HG03135 (cell line): ENCODE measurements at regions not wholly inside any gene's neighbourhood (a gene's known extent, or its start where the extent isn't known, plus 50 kb on each side); places are given as distances from the start of the nearest gene placed in this dataset.
"Not testable (repeated sequence)": the region's sequence is repeated elsewhere in the genome, so short reads cannot be mapped to it uniquely, and the experiment has no call there.

ENCODE experiments used
- ATAC-seq: cut with Tn5 transposase; IDR thresholded peaks from one replicate; pipeline ENCODE4 v1.9.1; 2021; ENCODE audit warnings: mild to moderate bottlenecking, moderate library complexity; ENCODE audit not compliant: unreplicated experiment

DNA sequence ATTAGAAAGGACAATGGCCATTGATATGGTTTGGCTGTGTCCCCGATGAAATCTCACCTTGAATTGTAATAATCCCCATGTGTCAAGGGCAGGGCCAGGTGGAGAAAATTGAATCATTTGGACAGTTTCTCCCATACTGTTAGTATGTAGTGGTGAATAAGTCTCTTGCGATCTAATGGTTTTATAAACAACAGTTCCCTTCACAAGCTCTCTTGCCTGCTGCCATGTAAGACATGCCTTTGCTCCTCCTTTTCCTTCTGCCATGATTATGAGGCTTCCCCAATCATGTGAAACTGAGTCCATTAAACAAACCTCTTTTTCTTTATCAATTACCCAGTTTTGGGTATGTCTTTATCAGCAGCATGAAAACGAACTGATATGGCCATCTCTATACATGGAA is 302.7 kb downstream of the SFMBT2 start:
- no peak for ATAC-seq

DNA sequence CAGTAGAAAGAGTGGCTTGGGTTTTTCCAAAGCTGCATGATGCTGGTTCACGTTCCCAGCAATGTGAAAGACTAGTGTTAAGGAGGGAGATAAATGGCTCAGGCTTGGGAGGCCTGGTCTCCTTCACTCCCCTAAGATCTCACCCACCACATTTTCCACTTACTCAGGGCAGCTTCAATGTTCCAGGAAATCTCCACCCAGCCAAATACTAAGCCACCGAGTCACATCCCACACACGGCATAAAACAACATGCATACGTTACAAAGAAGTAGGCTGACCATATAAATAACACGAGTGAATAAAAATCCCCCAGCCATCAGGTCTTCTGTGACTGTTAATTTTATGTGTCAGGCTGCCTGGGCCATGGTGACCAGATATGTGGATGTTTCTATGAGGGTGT is 303.5 kb downstream of the SFMBT2 start:
- no peak for ATAC-seq

DNA sequence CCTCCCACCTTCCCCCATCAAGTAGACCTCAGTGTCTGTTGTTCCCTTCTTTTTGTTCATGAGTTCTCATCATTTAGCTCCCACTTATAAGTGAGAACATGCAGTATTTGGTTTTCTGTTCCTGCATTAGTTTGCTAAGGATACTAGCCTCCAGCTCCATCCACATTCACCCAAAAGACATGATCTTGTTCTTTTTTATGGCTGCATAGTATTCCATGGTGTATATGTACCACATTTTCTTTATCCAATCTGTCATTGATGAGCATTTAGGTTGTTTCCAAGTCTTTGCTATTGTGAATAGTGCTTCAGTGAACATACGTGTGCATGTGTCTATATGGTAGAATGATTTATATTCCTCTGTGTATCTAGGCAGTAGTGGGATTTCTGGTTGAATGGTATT is 306.5 kb downstream of the SFMBT2 start:
- not testable (repeated sequence) for ATAC-seq

DNA sequence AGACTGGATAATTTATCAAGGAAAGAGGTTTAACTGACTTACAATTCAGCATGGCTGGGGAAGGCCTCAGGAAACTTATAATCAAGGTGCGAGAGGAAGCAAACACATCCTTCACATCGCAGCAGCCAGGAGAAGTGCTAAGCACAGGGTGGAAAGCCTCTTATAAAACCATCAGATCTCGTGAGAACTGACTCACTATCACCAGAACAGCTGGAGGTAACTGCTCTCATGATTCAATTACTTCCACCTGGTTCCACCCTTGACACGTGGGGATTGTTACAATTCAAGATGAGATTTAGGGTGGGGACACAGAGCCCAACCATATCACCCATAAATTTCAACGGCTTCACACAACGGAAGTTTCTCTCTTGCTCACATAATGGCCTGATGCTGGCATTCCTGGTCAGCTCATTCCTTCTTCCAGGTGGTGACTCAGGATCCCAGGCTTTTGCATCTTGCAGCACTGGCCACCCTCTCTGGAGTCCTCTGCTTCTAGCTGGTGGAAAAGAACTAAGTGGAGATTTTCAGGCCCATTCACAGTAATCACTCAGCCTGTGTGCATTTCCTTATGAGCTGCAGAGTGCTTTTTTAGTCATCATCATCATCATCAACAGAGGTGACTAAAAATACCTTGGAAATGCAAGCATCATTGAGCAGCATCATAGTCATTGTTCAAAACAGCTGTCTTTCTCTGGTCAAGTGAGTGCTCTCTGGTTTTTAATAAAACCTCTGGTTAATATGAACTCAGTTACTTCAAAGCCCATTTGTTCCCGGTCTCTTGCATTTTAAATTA is 308.1 kb downstream of the SFMBT2 start:
- ATAC-seq = no peak

DNA sequence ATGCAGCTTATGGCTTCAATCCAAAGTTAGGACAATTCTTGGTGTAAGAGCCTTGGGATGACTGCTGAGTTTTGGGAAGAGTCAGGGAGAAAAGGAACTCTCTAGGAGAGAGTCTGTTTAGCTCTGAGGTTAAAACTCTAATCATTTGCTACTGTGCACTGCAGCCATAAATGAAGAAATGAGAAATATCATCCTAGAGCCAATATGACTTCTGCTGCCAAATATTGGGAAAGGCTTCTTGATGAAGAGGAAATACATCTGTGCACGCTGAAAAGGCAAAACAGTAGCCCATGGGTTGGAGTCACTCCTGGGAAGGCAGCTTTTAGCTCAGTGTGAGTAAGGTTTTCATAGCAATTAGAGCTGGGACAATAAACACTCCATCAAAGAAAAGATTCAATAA is 308.8 kb downstream of the SFMBT2 start:
- ATAC-seq = no peak

DNA sequence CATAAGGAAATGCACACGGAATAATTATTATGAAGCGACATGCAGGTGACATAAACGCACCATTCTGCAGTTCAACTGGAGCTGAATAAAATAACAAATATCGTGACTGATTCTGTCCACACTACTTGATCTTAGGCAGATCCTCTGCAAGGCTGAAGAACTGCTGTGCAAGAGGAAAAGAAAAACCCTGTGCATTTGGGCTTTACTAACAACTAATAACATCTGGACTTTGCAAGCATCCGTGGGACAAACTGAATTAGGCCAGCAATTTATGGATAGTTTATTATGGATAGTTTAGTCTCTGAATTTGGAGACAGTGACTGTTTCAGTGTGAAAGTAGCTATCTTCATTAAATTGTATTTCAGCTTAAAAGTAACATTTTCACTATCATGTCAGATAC is 309.4 kb downstream of the SFMBT2 start:
- no peak for ATAC-seq

DNA sequence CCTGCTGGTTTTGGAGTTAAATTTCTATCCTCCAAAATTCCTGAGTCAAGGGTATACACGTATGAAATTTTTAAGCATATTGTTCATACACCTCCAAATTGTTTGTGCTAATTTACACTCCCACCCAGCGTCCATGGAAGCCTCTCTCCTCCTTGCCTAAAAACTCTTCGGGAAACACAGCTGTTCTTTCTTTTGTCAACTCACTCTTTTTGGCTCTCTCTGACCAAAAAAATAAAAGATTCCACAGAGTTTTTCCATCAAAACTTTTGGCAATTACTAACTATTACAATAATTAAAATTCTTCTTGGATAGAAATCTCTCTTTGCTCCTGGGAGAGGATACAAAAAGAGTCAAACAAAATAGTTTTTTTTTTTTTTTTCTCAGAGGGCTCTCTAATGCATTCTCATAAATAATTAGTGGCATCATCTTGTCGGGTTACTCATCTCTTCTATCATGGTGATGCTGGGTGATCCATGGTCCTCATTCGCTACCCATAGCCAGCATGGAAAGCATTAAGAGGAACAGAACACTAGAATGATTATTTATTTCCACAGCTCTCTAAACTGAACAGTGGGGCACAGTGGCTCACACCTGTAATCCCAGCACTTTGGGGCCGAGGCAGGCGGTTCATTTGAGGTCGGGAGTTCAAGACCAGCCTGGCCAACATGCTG is 310.7 kb downstream of the SFMBT2 start:
- ATAC-seq = no peak

DNA sequence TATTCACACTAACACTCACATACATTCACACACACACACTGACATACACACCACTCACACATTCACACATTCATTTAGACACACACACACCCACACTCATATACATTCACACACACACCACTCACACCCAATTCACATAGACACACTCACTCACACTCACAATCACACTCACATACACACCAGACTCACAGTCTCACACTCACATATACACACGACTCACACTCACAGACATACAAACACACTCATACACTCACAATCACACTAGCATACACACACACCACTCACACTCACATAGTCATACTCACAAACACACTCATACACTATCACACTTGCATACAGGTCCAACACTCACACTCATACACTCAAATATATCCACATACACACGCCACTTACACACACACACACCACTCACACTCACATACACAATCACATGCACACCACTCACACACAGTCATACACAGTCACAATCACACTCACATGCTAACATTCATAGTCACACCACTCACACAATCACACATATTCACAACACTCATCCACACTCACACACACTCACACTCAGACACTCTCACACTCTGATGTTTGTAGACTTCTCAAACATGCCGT is 312.6 kb downstream of the SFMBT2 start:
- ATAC-seq = no peak

DNA sequence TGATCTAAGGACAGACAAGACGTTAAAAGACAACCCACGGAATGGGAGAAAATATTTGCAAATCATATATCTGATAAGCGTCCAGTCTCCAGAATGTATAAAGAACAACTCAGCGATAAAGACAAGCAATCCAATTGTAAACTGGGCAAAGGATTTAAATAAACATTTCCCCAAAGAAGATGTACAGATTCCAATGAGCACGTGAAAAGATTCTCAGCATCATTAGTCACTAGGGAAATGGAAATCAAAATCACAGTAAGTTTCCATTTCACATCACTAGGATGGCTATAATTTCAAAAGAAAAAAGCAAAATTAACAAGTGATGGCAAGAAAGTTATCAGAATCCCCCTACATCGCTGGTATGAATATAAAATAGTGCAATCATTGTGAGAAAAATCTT is 316.1 kb downstream of the SFMBT2 start:
- no peak for ATAC-seq

DNA sequence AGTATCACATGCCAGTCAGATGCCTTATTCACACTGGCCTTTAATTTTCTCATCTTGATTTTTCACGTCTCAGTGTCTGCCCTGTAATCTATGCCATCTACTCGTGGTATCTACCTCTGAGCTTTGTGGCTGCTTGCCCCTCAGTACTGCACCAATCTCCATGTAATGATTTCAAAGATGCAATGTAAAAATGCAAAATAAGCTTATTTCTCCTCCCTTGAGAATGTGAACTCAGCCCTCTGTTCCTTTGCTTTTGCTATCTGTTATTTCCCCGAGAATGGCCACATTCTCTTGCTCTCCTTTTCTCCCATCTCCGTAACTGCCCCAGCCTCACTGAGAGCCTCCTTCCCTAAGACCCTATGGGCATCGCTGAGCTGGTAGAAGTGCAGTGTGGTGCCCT is 317.5 kb downstream of the SFMBT2 start:
- ATAC-seq = no peak

DNA sequence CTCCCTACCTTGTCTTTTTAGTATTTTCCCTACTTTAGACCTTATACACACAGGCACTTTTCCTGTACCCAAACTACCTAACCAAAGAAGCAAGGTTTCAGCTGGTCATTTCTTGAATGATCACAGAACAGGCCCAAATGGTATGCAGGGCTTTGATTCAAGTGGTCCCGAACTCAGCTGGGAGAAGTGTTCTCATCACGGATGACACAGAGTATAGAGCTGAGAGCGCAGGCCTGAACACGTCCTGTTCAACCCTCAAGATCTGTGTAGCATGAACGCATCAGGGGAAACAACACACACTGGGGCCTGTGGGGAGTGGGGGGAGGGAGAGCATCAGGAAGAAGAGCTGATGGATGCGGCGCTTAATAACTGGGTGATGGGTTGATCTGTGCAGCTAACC is 318.2 kb downstream of the SFMBT2 start:
- no peak for ATAC-seq

DNA sequence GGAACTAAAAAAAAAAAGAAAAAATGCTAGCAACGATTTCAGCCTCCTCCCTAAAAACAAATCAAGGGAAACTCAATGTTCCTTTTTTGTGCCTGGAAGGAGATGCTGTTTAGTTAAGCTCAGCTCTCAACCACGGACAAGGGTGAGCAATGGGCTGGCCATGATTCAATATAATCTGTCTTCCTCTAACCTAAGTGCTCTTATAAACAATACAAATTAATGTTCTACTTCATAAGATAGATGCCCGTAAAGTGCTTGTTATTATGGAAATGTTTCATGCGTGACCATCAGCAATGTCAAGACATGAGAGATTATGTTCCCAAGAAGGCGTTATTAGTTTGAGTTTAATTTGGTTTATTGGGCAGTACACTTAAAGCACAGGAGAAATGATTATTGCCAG is 320.3 kb downstream of the SFMBT2 start:
- no peak for ATAC-seq

DNA sequence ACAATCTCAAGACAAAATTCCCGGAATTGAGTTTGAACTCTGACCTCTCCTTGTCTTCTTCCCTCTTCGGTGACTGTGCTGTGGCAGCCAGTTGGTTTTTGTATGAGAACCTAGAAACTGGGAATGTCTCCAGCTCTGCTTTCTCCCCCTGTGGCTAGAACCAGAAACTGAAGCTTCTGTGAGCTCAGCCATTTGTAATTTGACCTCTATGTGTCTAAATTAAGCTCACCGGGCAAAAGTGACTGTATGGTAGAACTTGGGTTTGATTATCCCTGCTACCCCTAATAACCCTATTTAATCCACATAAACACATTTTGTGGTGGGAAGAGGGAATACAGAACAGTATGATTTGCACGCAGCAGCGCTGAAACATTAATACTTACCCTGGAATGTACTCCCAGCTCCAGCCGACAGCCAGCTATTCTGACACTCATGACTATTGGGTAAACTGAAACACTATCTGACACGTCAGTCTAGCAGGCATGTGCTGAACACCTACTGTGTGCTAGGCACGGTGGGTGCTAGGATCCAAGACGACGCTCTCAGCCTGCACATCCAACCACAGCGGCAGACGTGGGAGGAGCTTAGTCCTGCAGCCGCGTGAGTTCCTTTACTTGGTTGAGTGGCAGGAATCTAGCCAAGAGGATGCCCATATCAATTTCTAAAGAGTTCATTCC is 324.8 kb downstream of the SFMBT2 start:
- ATAC-seq = no peak

DNA sequence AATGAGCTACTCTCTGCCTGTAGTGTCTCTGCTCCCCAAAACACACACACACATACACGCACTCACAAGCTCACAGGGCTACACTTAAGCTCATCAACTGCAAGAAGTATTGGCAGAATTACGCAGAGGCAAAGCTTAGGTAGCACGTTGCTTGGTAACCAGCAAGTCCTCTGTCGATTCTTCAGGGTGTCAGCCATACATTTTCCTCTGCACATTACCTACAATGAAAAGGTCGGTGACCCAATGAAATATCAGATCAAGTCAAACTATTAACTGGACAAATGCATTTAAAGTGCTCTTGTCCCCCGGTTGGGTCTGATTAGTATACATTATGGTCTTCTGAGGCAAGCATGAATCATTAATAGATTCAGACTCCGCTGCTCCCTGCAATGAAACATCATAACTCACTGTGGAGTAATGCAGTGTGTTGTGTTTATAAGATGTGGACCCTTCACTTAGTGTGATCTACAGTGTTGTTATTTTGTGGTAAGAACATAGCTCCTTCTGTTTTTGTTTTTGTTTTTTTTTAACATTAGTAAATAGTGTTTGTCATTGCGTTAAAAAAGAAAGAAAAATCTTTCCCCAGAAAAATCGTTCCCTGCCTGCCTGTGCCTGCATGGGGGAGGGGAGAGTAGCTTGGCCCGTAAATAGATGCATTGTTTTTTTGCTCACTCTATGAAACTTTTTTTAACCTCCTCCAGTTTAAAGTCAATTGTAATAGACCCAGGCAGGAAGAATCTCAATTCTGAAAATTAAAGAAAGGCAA is 325.5 kb downstream of the SFMBT2 start:
- ATAC-seq = no peak

DNA sequence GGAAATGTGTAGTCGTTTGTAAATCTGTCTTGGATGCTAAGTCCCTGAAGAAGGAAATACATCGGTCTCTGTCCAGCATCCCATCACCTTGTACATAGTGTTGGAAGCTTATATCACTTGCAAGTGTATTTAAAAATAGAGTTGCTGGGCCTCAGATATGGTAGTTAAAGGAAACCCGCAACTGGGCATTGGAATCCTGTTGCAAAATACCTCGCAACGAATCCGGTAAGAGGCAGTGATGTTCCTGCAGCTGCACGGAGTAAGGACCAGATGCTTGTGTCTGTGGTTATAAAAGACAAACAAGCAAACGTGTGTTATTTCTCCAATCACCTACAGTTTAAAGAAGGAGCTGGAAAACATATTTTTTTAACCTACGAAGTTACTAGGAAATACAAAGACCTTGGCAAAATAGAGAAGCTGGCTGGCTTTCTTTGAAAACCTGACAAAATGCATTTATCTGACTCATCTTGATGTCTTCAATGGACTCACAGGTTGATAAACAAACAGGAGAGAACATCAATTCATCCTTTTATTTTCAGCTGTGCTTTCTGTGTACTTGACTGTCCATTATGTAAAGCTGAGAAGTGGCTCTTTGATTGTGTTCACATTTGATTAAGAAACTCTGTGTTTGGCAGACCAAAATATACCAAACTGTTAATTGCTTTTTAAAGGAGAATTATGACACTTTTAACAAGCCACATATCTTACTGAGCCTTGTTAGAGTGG is 326.4 kb downstream of the SFMBT2 start:
- no peak for ATAC-seq

DNA sequence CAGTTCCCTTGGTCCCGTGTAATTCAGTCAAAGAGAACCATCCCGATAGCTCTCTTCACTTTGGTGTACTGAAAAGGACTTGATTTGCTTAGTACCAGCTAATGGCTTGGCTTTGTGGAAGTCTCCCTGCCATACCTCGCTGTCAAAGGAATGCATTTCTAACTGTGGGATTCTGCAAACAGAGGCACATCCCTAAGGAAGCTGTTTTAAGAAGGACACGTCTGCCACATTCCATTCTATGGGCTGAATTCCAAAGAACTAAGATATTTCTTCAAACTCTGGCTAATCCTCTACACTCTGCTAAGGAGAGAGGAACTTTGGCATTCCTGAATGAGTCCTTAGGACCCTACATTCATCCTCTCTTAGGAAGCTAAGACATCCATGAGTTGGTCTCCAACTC is 327.9 kb downstream of the SFMBT2 start:
- no peak for ATAC-seq

DNA sequence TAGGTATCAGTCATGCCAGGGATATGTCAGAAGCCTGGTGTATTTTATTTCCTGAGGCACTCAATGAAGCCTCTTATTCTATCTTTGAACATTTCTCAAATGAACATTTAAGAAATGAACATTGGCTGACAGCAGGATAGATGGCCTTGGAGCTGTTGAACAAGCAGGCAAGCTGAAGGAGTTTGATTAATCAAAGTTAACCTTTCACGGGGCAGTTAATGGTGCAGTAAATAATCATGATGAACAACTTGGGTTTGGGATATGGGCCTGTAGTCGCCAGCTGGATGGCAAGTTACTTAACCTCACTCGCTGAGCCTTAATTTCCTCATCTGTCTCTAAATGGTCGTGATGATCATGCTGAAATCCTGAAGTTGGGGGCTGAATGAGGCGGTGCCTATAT is 333.0 kb downstream of the SFMBT2 start:
- no peak for ATAC-seq

DNA sequence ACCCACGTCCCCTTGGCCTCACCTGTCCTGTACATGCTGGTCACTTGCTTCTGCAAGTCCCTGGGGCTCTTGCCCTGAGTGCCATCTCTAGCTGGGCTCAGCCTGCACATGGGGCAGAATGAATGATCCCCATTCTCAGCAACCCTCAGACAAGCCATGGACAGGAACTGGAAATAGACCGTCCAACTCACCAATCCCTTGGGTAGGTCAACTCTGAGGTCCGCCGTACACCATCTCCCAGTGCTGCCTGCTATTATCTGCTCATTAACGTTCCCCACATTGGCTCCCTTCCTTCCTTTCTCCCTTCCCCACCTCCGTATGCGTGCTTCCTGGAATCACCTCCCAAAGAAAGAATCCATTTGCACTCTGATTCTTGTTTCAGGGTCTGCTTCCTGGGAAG is 335.0 kb downstream of the SFMBT2 start:
- ATAC-seq = no peak

DNA sequence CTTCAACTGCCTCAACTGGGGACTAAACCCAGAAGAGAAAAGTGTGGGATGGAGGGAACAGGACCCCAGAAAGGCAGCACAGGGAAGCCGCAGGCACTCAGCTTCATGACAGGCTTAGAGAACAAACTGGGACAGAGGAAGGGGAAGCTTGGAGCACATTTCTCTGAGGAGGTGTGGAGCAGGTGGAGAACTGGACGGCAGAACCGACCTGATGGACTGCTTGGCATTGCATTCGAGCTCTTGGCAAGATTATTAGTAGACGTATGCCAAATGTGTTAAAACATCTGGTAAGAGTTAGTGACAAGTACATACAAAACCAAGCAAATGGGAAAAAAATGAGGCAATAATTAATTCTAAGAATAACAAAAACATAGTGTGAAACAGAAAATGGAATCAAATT is 335.7 kb downstream of the SFMBT2 start:
- no peak for ATAC-seq

DNA sequence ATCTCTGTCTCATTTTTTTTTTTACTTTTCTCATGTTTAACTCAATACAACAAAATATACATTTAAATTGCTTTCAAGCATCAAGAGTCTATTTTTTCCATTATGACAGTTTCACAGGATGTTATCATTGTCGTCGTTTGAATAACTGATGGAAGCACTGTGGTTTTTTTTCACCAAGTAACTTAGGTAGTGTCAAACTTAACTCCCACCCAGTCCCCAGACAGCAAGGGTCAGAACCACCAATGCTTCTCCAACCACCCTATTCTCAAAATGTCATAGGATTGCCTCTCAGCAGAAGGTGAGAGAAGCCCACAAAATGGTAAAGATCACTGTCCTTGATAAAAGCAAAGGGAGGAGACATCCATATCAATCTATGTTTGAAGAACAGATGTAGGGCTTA is 339.4 kb downstream of the SFMBT2 start:
- ATAC-seq = no peak
